Skeletal muscle tissue (tissue), 3 donors: ENCODE measurements at regions not wholly inside any gene's neighbourhood (a gene's known extent, or its start where the extent isn't known, plus 50 kb on each side); places are given as distances from the start of the nearest gene placed in this dataset.

Experiments
- H3K27ac ChIP-seq: one replicate; pipeline ENCODE4 v1.7.0; 2013; ENCODE audit warnings: mild to moderate bottlenecking, low read depth, low read length, inconsistent platforms
- H3K27me3 ChIP-seq, 3 donors: one replicate each; pipeline ENCODE4 v1.7.0; 2013; ENCODE audit warnings: low read length in 3 of 3; ENCODE audit not compliant: control insufficient read depth in 3 of 3, insufficient read depth in 3 of 3
- H3K36me3 ChIP-seq, 3 donors: one replicate each; pipeline ENCODE4 v1.7.0; 2013; ENCODE audit warnings: low read length in 3 of 3; ENCODE audit not compliant: control insufficient read depth in 3 of 3, insufficient read depth in 3 of 3
- H3K4me1 ChIP-seq, 3 donors: one replicate each; pipeline ENCODE4 v1.7.0; 2013; ENCODE audit warnings: low read length in 3 of 3, mild to moderate bottlenecking in 3 of 3; ENCODE audit not compliant: control insufficient read depth in 3 of 3, insufficient read depth in 3 of 3
- H3K4me3 ChIP-seq, 3 donors: one replicate each; pipeline ENCODE4 v1.7.0; 2013; ENCODE audit warnings: low read length in 3 of 3
- H3K9ac ChIP-seq, 3 donors: one replicate each; pipeline ENCODE4 v1.7.0; 2013; ENCODE audit warnings: low read length in 3 of 3, mild to moderate bottlenecking in 3 of 3, moderate library complexity in 2 of 3, low read depth in 1 of 3
- H3K9me3 ChIP-seq, 3 donors: one replicate each; pipeline ENCODE4 v1.7.0; 2013; ENCODE audit warnings: low read length in 3 of 3; ENCODE audit not compliant: control insufficient read depth in 3 of 3
- donor health status: Osteomylitis.

DNA sequence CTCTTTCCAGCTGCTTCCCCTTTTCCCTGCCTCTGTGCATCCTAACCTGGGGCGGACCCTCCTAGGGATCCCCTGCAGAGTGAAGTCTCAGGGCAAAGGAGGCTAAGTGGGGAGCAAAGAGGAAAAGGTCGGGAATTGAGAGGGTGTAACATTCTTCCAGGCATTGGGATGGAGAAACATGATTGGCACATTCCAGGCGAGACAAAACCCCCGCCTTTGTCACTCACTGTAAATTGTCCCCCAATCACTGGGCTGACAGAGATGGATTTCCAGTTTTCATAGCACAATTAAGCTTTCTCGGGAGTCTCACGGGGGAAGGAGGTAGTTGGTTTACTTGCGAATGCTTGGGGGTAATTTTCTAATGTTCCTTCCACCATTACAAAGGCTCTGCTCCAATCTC lies 74.9 kb downstream of the MIAT start:
- H3K9me3 ChIP-seq, result no peaks in the 10 kb centered on the region
- H3K27ac ChIP-seq, result no peak overlapping the region
- H3K27me3 ChIP-seq, result no peaks in the 10 kb centered on the region
- H3K9ac ChIP-seq, result no peak overlapping the region
- H3K36me3 ChIP-seq, result peaks cover 0 to 2% (median 0%) of the 10 kb centered on the region in 3 donors
- H3K4me1 ChIP-seq, result peaks cover 0 to 12% (median 11%) of the 10 kb centered on the region in 3 donors
- no peak overlapping the region for H3K4me3 ChIP-seq

- no peaks in the 10 kb centered on the region for H3K36me3 ChIP-seq
- peak overlapping the region; percentile 85 for H3K27ac ChIP-seq
Observed at GRCh38 chr22:26734339-26735018, 77.1 kb downstream of the MIAT start.

GRCh38 chr22:26735019-26735409 lies 77.6 kb downstream of the MIAT start:
- Histone ChIP-seq H3K36me3 (no peaks in the 10 kb centered on the region), H3K4me3 (no peak overlapping the region), H3K9me3 (no peaks in the 10 kb centered on the region), H3K27me3 (no peaks in the 10 kb centered on the region), H3K4me1 (peaks cover 0 to 12% (median 11%) of the 10 kb centered on the region in 3 donors), H3K9ac (peak overlapping the region in 2 of 3 donors; percentile 24 to 58), H3K27ac (peak overlapping the region; percentile 85)

More at GRCh38 chr22:26734339-26735018, 77.1 kb downstream of the MIAT start:
- Histone ChIP-seq H3K9me3 (no peaks in the 10 kb centered on the region), H3K9ac (no peak overlapping the region), H3K27me3 (no peaks in the 10 kb centered on the region), H3K4me3 (no peak overlapping the region), H3K4me1 (peaks cover 0 to 12% (median 11%) of the 10 kb centered on the region in 3 donors)

GRCh38 chr22:26737262-26737661 lies 79.9 kb downstream of the MIAT start:
- Histone ChIP-seq H3K27me3 (no peaks in the 10 kb centered on the region), H3K27ac (no peak overlapping the region), H3K4me3 (no peak overlapping the region), H3K9ac (no peak overlapping the region), H3K4me1 (peaks cover 0 to 12% (median 11%) of the 10 kb centered on the region in 3 donors), H3K9me3 (no peaks in the 10 kb centered on the region), H3K36me3 (no peaks in the 10 kb centered on the region)

- H3K4me3 ChIP-seq, result no peak overlapping the region
- peaks cover 0 to 2% (median 0%) of the 10 kb centered on the region in 3 donors for H3K9me3 ChIP-seq
- H3K9ac ChIP-seq, result peak overlapping the region in 1 of 3 donors; percentile 8
- H3K4me1 ChIP-seq, result peaks cover 0 to 5% (median 4%) of the 10 kb centered on the region in 3 donors
- no peaks in the 10 kb centered on the region for H3K27me3 ChIP-seq
- H3K27ac ChIP-seq, result no peak overlapping the region
- H3K36me3 ChIP-seq, result no peaks in the 10 kb centered on the region
Observed at GRCh38 chr22:26740253-26740652, 82.9 kb downstream of the MIAT start.

- no peaks in the 10 kb centered on the region for H3K4me1 ChIP-seq
- no peaks in the 10 kb centered on the region for H3K27me3 ChIP-seq
- peaks cover 0 to 2% (median 0%) of the 10 kb centered on the region in 3 donors for H3K9me3 ChIP-seq
- no peaks in the 10 kb centered on the region for H3K36me3 ChIP-seq
- no peak overlapping the region for H3K27ac ChIP-seq
- H3K9ac ChIP-seq, result no peak overlapping the region
- no peak overlapping the region for H3K4me3 ChIP-seq
Observed at GRCh38 chr22:26743149-26743548, 85.8 kb downstream of the MIAT start.

DNA sequence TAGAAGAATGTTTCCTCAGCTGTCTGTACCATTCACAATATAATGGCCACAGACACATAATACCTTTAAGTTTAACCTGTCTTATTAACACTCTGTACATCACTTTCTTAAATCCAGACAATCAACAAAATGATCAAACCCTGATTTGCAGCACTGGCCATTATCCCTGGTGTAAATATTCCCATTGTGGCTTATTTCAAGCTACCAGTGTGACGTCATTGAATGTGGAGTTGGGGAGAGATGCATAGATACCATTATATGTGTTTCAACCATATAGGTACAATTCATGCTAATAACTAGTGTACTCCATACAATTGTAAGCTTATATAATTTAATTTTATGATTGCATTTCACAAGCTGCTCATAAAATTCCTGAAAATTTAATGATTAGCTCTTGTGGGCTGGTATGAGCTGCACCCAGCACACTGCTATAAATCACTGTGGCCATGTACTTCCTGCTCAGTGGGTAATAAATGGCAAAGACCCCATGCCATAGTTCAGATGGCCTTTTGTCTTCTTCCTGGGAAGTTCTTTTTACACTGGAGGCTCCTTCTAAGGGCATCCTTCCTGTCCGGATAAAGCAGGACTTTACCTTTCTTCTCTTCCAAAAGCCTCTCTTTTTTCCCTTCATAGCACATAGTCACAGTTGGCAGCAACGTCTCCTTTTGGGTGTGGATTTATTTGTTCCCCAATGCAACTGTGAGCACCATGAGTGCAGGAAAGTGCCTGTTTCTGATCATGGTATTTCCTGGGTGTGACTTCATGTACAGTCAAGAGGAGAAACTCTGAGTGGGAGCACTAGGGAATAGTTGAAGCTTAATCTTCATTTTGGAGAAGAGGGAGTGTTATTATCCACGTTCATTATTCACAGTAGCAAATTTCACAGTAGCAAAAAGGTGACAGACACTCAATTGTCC lies 87.8 kb downstream of the MIAT start:
- Histone ChIP-seq H3K4me1 (no peaks in the 10 kb centered on the region), H3K27me3 (no peaks in the 10 kb centered on the region), H3K9me3 (peaks cover 0 to 2% (median 0%) of the 10 kb centered on the region in 3 donors), H3K36me3 (no peaks in the 10 kb centered on the region), H3K9ac (no peak overlapping the region), H3K27ac (no peak overlapping the region), H3K4me3 (no peak overlapping the region)

- Histone ChIP-seq H3K4me1 (peaks cover 0 to 4% (median 0%) of the 10 kb centered on the region in 3 donors), H3K9me3 (peaks cover 0 to 2% (median 0%) of the 10 kb centered on the region in 3 donors), H3K27ac (no peak overlapping the region), H3K27me3 (no peaks in the 10 kb centered on the region), H3K9ac (no peak overlapping the region), H3K36me3 (no peaks in the 10 kb centered on the region), H3K4me3 (no peak overlapping the region)
Observed at GRCh38 chr22:26746311-26746710, 88.9 kb downstream of the MIAT start.

DNA sequence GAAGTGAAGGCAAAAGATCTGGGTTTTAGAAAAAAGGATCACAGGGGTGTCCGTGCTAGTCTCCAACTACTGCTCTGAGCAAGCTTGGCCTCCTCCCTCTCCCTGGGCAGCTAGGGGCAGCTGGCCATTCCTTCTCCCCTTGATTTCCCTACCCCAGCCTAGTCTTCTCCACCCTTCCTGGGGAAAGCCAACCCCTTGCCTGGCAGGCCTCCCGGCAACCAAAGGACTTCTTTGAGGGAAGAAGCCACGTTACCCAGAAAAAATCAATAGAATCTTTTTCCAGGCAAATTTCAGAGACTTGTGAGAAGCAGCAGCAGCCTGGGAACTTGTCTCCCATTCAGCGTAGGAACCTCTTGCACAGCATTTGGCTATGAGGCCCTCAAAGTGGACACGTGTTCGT lies 91.5 kb downstream of the MIAT start:
- H3K36me3 ChIP-seq, result no peaks in the 10 kb centered on the region
- peaks cover 0 to 4% (median 0%) of the 10 kb centered on the region in 3 donors for H3K4me1 ChIP-seq
- no peaks in the 10 kb centered on the region for H3K9me3 ChIP-seq
- H3K27ac ChIP-seq, result no peak overlapping the region
- no peaks in the 10 kb centered on the region for H3K27me3 ChIP-seq
- H3K4me3 ChIP-seq, result no peak overlapping the region
- H3K9ac ChIP-seq, result no peak overlapping the region

DNA sequence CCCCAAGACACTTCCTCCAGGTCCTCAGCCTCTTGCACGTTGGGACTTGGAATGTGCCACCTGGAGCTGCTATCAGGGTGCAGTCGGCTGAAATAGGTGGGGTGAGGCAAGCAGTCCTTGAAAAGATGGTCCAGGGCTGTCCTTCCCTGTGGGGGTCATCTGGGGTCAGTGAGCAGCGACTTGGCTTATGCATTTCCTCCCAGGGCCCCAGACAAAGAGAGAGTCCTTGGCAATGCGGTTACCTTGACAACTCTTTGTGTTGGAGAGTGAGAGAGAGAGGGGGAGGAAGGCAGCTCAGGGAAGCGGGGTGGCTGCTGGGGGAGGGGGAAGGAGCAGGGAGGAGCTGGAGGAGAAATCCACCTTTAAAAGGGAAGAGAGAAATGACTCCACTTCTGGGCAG lies 93.8 kb downstream of the MIAT start:
- Histone ChIP-seq H3K4me3 (no peak overlapping the region), H3K9ac (no peak overlapping the region), H3K4me1 (peaks cover 0 to 4% (median 0%) of the 10 kb centered on the region in 3 donors), H3K27me3 (no peaks in the 10 kb centered on the region), H3K27ac (no peak overlapping the region), H3K9me3 (no peaks in the 10 kb centered on the region), H3K36me3 (no peaks in the 10 kb centered on the region)
